CD4-positive, alpha-beta T cell (primary cell): ENCODE measurements at regions not wholly inside any gene's neighbourhood (a gene's known extent, or its start where the extent isn't known, plus 50 kb on each side); places are given as distances from the start of the nearest gene placed in this dataset.

Experiments used
- ATAC-seq: fragments of 200-7000 bp; cut with Tn5 transposase; one replicate; pipeline ENCODE4 v1.10.0; 2022; ENCODE audit warnings: mild to moderate bottlenecking; ENCODE audit not compliant: poor library complexity
- CTCF ChIA-PET: fragments of 350-600 bp; sonication (Branson Sonifier 250); formaldehyde crosslinking; loops from one replicate; lab custom pipeline; 2021; ENCODE audit warnings: antibody characterized with exemption, inconsistent platforms; lab: Charles Lee
- POLR2A ChIA-PET: fragments of 350-600 bp; sonication (Branson Sonifier 250); formaldehyde crosslinking; loops from one replicate; lab custom pipeline; 2021; ENCODE audit warnings: antibody characterized with exemption, inconsistent platforms; lab: Charles Lee
- DNase-seq, 14 experiments: peaks; one replicate each; pipeline ENCODE4 v3.0.0-alpha.2; 2013 to 2020; ENCODE audit warnings: mixed read lengths in 2 of 14
- H3K27ac ChIP-seq, 2 donors: one replicate each; pipeline versions ENCODE4 v1.5.1 to v1.7.0; 2013; ENCODE audit warnings: low read length in 2 of 2, low read depth in 1 of 2, mild to moderate bottlenecking in 1 of 2
- H3K27me3 ChIP-seq, 2 experiments: 1 replicate in 1 of 2; 2 replicates in 1 of 2; pipeline versions ENCODE4 v1.6.1 to v1.7.0; 2013; ENCODE audit warnings: low read length in 2 of 2, control low read depth in 1 of 2, mild to moderate bottlenecking in 1 of 2, moderate library complexity in 1 of 2; ENCODE audit not compliant: insufficient read depth in 2 of 2, control insufficient read depth in 1 of 2
- H3K36me3 ChIP-seq: one replicate; pipeline ENCODE4 v1.6.1; 2013; ENCODE audit warnings: low read length, control low read depth; ENCODE audit not compliant: insufficient read depth
- H3K4me1 ChIP-seq: one replicate; pipeline ENCODE4 v1.6.1; 2013; ENCODE audit warnings: low read length, control low read depth; ENCODE audit not compliant: insufficient read depth
- H3K4me3 ChIP-seq: one replicate; pipeline ENCODE4 v1.5.1; 2013; ENCODE audit warnings: mild to moderate bottlenecking, low read length, moderate library complexity
- H3K9me3 ChIP-seq, 2 experiments: 1 replicate in 1 of 2; 2 replicates in 1 of 2; pipeline versions ENCODE4 v1.6.1 to v1.7.0; 2013; ENCODE audit warnings: low read length in 2 of 2, mild to moderate bottlenecking in 2 of 2, control low read depth in 1 of 2, moderate library complexity in 1 of 2; ENCODE audit not compliant: control insufficient read depth in 1 of 2, insufficient read depth in 1 of 2
- H3K27ac Mint-ChIP-seq: one replicate; pipeline ENCODE4 v1.8.0; 2020; ENCODE audit warnings: mixed read lengths
- H3K27me3 Mint-ChIP-seq: one replicate; pipeline ENCODE4 v1.8.0; 2021; ENCODE audit warnings: mixed read lengths
- H3K36me3 Mint-ChIP-seq: one replicate; pipeline ENCODE4 v1.8.0; 2021; ENCODE audit warnings: low read depth, mixed read lengths
- H3K4me1 Mint-ChIP-seq: one replicate; pipeline ENCODE4 v1.8.0; 2021; ENCODE audit warnings: low read depth, mixed read lengths
- H3K4me3 Mint-ChIP-seq: one replicate; pipeline ENCODE4 v1.8.0; 2020; ENCODE audit warnings: mild to moderate bottlenecking, mixed read lengths
- H3K9me3 Mint-ChIP-seq: one replicate; pipeline ENCODE4 v1.8.0; 2020; ENCODE audit warnings: mixed read lengths
- intact Hi-C, 2 experiments: fragments of 100-400 bp; cut with DNase I in 1 of 2; cut with micrococcal nuclease in 1 of 2; formaldehyde crosslinking; loops; one replicate each; pipeline versions ENCODE4 v1.15.1 to v1.9.0; 2023 to 2025; cut with DNase I, micrococcal nuclease
- TF ChIP-seq, protein P1 (sequence below): fragments of 200-600 bp; IDR thresholded peaks from one replicate; pipeline ENCODE4 v1.8.0; 2022; ENCODE audit warnings: antibody characterized with exemption, mild to moderate bottlenecking

DNA sequence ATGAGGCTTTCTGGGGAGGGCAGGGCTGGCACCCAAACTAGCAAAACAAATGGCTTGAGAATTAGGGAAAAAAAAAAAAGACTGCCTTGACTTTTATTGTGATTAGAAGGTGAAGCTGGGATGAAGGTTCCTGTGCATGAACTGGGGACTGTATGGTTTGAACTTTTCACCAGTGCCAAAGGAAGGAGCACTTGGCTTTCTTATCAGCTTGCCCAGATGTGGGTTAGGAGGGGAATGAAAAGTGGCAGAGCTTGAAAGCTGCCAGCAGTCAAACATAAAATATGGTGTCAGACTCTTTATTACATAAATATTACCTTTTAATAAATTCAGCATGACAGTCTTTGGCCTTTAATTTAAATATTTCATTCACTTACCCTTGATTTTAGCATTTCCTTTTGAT is 182.5 kb downstream of the PSAT1 start:
- peaks cover 6% of the 10 kb centered on the region for H3K9me3 Mint-ChIP-seq
- H3K27ac Mint-ChIP-seq = no peak overlapping the region
- no peaks in the 10 kb centered on the region for H3K4me1 ChIP-seq
- H3K4me3 ChIP-seq = no peak overlapping the region
- TF ChIP-seq, protein P1, sequence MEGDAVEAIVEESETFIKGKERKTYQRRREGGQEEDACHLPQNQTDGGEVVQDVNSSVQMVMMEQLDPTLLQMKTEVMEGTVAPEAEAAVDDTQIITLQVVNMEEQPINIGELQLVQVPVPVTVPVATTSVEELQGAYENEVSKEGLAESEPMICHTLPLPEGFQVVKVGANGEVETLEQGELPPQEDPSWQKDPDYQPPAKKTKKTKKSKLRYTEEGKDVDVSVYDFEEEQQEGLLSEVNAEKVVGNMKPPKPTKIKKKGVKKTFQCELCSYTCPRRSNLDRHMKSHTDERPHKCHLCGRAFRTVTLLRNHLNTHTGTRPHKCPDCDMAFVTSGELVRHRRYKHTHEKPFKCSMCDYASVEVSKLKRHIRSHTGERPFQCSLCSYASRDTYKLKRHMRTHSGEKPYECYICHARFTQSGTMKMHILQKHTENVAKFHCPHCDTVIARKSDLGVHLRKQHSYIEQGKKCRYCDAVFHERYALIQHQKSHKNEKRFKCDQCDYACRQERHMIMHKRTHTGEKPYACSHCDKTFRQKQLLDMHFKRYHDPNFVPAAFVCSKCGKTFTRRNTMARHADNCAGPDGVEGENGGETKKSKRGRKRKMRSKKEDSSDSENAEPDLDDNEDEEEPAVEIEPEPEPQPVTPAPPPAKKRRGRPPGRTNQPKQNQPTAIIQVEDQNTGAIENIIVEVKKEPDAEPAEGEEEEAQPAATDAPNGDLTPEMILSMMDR = no peak
- ChIA-PET CTCF (no interaction called here), POLR2A (no interaction called here)
- ATAC-seq = no peak
- H3K36me3 Mint-ChIP-seq = no peaks in the 10 kb centered on the region
- H3K27ac ChIP-seq = no peak overlapping the region
- peaks cover 0 to 4% of the 10 kb centered on the region in 2 experiments for H3K9me3 ChIP-seq
- H3K36me3 ChIP-seq = no peaks in the 10 kb centered on the region
- DNase-seq = no peak
- H3K27me3 Mint-ChIP-seq = peaks cover 4% of the 10 kb centered on the region
- no peaks in the 10 kb centered on the region for H3K4me1 Mint-ChIP-seq
- intact Hi-C loops = no loop called here
- peaks cover 0 to 3% of the 10 kb centered on the region in 2 experiments for H3K27me3 ChIP-seq
- H3K4me3 Mint-ChIP-seq = no peak overlapping the region

DNA sequence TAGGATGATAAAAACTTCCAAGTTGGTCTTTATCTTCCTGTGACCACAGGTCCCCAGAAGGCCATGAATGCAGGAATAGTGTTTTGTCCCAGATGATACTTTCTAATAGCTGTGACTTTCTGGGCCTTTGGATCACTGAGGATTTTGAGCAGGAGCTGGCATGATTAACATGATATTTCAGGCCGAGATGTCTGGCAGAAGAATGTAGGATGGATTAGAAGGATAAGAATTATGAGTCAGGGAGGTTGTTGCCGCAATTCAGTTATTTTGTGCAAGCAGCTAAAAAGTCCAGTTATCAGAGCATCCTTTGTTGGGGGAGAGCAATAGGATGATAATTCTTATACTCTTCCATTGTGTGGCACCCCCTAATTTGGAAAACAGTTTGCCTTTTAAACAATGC is 189.7 kb downstream of the PSAT1 start:
- Mint-ChIP-seq H3K27me3 (no peaks in the 10 kb centered on the region), H3K9me3 (no peaks in the 10 kb centered on the region), H3K36me3 (no peaks in the 10 kb centered on the region), H3K27ac (no peak overlapping the region), H3K4me3 (no peak overlapping the region), H3K4me1 (no peaks in the 10 kb centered on the region)
- Histone ChIP-seq H3K36me3 (no peaks in the 10 kb centered on the region), H3K27me3 (no peaks in the 10 kb centered on the region), H3K4me1 (no peaks in the 10 kb centered on the region), H3K9me3 (peaks cover 4% of the 10 kb centered on the region in 2 experiments), H3K4me3 (no peak overlapping the region), H3K27ac (no peak overlapping the region)
- ATAC-seq (no peak), DNase-seq (no peak)
- CTCF ChIA-PET = no interaction called here
- TF ChIP-seq, protein P1 = no peak
- POLR2A ChIA-PET = no interaction called here
- intact Hi-C loops = no loop called here

DNA sequence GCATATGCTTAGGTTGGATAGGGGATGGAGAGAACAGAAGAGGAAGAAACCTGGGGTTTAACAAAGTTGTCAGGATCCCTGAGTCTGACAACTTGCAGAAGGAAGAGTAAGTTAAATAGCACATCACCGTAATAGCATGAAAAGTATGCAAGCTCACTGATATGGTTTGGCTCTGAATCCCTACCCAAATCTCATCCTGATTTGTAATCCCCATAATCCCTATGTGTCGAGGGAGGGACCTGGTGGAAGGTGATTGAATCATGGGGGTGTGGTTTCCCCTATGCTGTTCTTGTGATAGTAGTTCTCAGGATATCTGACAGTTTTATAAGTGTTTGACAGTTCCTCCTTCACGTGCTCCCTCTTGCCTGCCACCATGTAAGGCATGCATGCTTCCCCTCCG is 193.3 kb downstream of the PSAT1 start:
- H3K4me1 Mint-ChIP-seq = no peaks in the 10 kb centered on the region
- intact Hi-C loops = no loop called here
- CTCF ChIA-PET = no interaction called here

More for the DNA sequence above, 193.3 kb downstream of the PSAT1 start:
- H3K4me3 ChIP-seq = no peak overlapping the region
- H3K27me3 ChIP-seq = no peaks in the 10 kb centered on the region
- Mint-ChIP-seq H3K27ac (no peak overlapping the region), H3K9me3 (no peaks in the 10 kb centered on the region), H3K27me3 (no peaks in the 10 kb centered on the region), H3K36me3 (no peaks in the 10 kb centered on the region), H3K4me3 (no peak overlapping the region)
- H3K27ac ChIP-seq = no peak overlapping the region
- DNase-seq = no peak
- no peaks in the 10 kb centered on the region for H3K4me1 ChIP-seq
- ATAC-seq = no peak
- no peaks in the 10 kb centered on the region for H3K36me3 ChIP-seq
- POLR2A ChIA-PET = no interaction called here
- H3K9me3 ChIP-seq = peaks cover 0 to 4% of the 10 kb centered on the region in 2 experiments
- TF ChIP-seq, protein P1 = no peak
